HG03097 (cell line): ENCODE measurements at regions not wholly inside any gene's neighbourhood (a gene's known extent, or its start where the extent isn't known, plus 50 kb on each side); places are given as distances from the start of the nearest gene placed in this dataset.

Experiments
- ATAC-seq: cut with Tn5 transposase; IDR thresholded peaks from one replicate; pipeline ENCODE4 v1.9.1; 2021; ENCODE audit not compliant: unreplicated experiment, low FRiP score

DNA sequence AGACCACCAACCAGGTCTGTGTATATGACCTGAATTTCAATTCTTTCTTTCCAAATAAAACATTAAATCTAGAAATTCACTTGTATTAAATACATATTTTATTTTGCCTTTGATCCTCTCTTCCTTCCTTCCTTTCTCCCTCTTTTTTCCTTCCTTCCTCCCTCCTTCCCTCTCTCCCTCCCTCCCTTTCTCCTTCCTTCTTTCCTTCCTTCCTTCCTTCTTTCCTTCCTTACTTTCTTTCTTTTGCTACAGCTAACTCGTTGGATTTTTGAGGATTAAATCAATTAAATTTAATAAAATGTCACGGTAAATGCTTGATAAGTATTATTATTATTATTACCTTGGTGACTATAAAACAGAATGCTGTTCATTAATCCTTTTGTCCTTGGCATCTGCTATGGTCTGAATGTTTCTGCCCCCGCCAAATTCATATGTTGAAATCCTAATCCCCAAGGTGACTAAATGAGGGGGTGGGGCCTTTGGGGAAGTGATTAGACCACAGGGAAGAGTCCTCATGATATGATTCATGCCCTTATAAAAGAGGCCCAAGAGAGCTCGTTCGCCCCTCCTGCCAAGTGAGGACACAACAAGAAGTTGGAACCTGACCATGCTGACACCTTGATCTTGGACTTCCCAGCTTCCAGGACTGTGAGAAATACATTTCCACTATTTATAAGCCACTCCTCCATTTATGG is 67.6 kb upstream of the BTBD3 start:
- ATAC-seq, result no peak

DNA sequence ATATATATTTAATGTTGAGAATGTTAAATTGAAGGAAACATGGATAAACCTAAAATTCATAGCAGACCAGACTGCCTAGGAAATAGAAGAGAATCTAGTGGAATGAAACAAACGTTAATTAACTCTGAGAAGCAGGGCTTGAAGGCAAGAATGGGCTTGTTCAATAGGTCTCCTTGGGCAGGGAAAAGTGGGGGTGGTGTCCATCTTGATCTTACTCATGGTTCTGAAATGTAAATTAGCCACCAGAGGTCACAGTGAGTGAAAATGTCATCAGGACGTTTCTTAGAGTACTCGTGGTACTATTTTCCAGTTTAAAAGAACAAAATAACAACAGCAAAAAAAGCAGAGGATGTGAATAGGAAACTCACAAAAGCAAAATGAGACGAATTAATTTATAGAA is 66.8 kb upstream of the BTBD3 start:
- no peak for ATAC-seq

DNA sequence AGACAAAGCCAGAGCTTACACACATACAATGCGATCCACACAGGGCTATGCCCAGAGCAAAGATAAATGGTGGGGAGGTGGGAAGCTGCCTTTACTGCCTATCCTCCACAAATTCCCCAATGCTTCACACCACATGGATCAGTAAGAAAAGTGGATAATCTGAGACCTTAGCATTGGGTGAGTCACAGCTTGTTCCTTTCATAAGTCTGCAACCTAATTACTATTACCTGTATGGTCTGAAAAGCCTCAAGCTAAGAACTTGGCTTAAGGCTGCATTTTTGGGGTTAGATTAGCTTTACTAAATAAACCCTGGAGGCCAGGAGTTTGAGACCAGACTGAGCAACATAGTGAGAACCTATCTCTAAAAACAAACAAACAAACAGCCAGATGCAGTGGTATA is 66.0 kb upstream of the BTBD3 start:
- no peak for ATAC-seq

DNA sequence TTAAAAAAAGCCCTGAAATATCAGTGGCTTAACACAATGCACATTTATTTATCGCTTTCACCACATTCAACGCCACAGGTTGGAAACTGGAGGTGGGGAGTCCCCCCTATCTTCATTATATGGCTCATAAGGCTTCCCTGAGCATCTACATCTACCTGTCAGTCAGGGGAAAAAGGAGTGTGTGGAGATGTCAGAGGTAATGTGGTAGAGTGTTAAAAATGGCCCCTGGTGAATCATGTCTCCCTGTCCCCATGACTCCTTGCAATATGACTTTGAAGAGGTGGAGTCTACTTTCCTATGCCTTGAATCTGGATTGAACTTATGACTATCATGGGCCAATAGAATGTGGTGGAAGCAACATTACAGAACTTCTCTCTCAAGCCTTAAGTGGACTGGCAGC is 65.5 kb upstream of the BTBD3 start:
- no peak for ATAC-seq

DNA sequence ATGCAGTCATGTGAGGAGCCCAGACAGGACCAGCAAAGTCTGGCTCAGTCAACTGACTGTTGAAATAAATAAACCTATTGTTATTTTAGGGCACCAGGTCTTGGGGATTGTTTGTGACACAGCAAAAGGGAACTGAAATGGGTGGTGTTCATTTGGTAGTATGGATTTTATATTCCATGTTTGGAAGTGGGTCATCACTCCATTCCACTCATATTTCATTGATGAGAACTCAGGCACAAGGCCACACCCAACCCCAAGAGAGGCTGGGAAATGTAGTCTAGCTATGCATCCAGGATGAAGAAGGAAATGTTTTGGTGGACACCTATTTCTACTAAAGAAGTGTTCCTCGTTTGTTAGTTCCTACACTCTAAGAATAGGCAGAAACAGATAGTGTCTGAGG is 64.9 kb upstream of the BTBD3 start:
- ATAC-seq, result no peak

DNA sequence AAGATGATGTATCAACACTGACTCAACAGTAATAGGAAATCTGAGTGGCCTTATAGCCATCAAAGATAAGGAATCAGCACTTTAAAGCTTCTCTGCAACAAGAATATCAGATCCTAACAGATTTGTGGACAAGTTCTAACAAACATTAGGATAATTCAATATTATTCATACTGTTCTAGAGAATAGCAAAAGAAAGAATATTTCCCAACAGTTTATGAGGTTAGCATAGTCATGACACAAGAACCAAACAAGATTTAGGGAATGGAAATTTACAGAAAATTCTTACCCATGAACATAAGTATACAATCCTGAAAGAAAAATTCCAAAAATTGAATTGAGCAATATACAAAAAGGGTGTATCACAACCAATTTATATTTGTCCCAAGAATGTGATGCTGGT is 64.3 kb upstream of the BTBD3 start:
- ATAC-seq, result no peak

DNA sequence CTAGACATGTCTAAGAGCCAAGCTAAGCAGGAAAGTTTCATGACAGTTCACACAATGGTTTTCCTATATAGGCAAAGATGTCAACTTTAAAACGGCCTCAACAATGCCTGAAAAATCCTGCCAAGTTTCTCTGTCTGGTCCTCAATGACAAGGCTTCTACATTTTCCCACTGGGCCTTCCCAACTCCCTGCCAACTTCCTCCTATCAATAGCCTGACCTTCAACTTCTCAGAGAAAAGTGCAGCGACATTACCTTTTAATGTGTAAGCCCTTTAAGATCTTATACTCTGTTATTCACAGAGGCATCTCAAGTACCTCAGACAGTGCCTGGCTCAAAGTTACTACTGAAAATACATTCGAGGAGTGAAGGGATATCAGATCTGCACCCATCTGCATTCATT is 56.2 kb upstream of the BTBD3 start:
- no peak for ATAC-seq

DNA sequence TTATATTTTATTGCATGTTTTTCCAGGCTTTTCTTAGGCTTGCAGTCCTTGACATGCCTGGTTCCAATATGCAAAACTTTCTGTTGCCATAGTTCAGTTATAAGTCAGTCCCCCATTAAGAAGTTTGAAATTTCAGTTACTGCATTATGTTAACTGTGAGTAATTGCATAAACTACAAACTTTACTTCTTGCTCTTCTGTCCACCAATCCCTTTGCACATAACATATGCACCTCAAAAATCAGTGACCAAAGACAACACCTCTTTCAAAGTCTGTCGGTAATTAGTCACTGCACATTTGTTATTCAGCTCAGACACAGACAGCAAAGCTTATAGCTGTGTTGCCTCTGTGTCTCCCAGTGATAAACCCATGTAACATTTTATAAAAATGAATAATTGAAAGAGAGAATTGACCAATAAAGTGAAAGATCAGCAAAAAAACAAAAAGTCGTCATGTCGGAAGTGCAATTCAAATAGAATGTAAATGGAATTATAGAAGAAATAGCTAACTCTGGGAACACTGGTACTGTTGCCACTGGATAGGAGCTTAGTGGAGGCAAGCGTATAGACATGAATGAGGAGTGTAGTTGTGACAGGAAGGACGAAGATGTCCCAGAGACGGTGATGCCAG is 50.3 kb upstream of the BTBD3 start:
- ATAC-seq, result no peak
